GM23248 (cell line): ENCODE measurements at regions not wholly inside any gene's neighbourhood (a gene's known extent, or its start where the extent isn't known, plus 50 kb on each side); places are given as distances from the start of the nearest gene placed in this dataset.

Experiments
- EZH2 ChIP-seq: fragments of 200-600 bp; sonication (generic); IDR thresholded peaks from 2 replicates; pipeline ENCODE4 v1.6.1; 2018; ENCODE audit warnings: antibody characterized with exemption, mild to moderate bottlenecking; ENCODE audit not compliant: insufficient read depth, poor library complexity, severe bottlenecking
- EZH2phosphoT487 ChIP-seq: fragments of 200-600 bp; sonication (generic); IDR thresholded peaks from 2 replicates; pipeline ENCODE4 v1.6.1; 2018; ENCODE audit warnings: antibody characterized with exemption, moderate library complexity, mild to moderate bottlenecking, low read depth; ENCODE audit not compliant: insufficient read depth

- TF ChIP-seq EZH2phosphoT487 (no peak), EZH2 (no peak)
Observed at GRCh38 chr3:95629802-95630201, 1184.6 kb upstream of the EPHA6 start.
